PC-9 (cell line): ENCODE measurements at regions not wholly inside any gene's neighbourhood (a gene's known extent, or its start where the extent isn't known, plus 50 kb on each side); places are given as distances from the start of the nearest gene placed in this dataset.

ENCODE experiments used
- BruUV-seq: library from RNA; stranded (reverse); fragments of 400-500 nt; replicated peaks from 2 replicates; lab custom pipeline; 2021; lab: Mats Ljungman, UMichigan
- CTCF ChIA-PET: fragments of 300-600 bp; sonication (Branson Sonifier 250); formaldehyde crosslinking; loops from one replicate; lab custom pipeline; 2022; ENCODE audit warnings: antibody characterized with exemption; lab: Charles Lee
- POLR2A ChIA-PET: fragments of 300-600 bp; sonication (Branson Sonifier 250); formaldehyde crosslinking; loops from one replicate; lab custom pipeline; 2022; ENCODE audit warnings: antibody characterized with exemption; ENCODE audit not compliant: unreplicated experiment; lab: Charles Lee
- DNase-seq, 2 experiments: peaks; one replicate each; pipeline versions ENCODE4 v3.0.0 to v3.0.0-alpha.2; 2015 to 2022; ENCODE audit warnings: mixed read lengths in 1 of 2
- H2AFZ ChIP-seq: fragments of 200-600 bp; sonication (generic); 2 replicates; pipeline ENCODE4 v1.8.1; 2017; ENCODE audit warnings: antibody characterized with exemption
- H3F3A ChIP-seq: fragments of 200-600 bp; sonication (generic); 2 replicates; pipeline ENCODE4 v1.8.1; 2017; ENCODE audit warnings: antibody characterized with exemption, mild to moderate bottlenecking, low read depth; ENCODE audit not compliant: insufficient read depth
- H3K27ac ChIP-seq: fragments of 200-600 bp; sonication (generic); 2 replicates; pipeline ENCODE4 v1.6.1; 2016; ENCODE audit warnings: mixed run types
- H3K27me3 ChIP-seq: fragments of 200-600 bp; sonication (generic); 2 replicates; pipeline ENCODE4 v1.6.1; 2016; ENCODE audit warnings: low read depth, mixed run types; ENCODE audit not compliant: insufficient read depth
- H3K36me3 ChIP-seq: fragments of 200-600 bp; sonication (generic); 2 replicates; pipeline ENCODE4 v1.6.1; 2016; ENCODE audit warnings: low read depth, mixed run types
- H3K4me1 ChIP-seq: fragments of 200-600 bp; sonication (generic); replicated peaks from 2 replicates; pipeline ENCODE4 v1.6.1; 2016; ENCODE audit warnings: mixed run types; ENCODE audit not compliant: insufficient read depth
- H3K4me2 ChIP-seq: fragments of 200-600 bp; sonication (generic); 2 replicates; pipeline ENCODE4 v1.6.1; 2017; ENCODE audit warnings: mixed run types
- H3K4me3 ChIP-seq: fragments of 200-600 bp; sonication (generic); 2 replicates; pipeline ENCODE4 v1.6.1; 2016; ENCODE audit warnings: mixed run types
- H3K79me2 ChIP-seq: fragments of 200-600 bp; sonication (generic); 2 replicates; pipeline ENCODE4 v1.6.1; 2017; ENCODE audit warnings: low read depth, mixed run types
- H3K9me2 ChIP-seq: fragments of 200-600 bp; sonication (generic); 2 replicates; pipeline ENCODE4 v1.8.1; 2017; ENCODE audit warnings: mild to moderate bottlenecking; ENCODE audit not compliant: insufficient read depth
- H3K9me3 ChIP-seq: fragments of 200-600 bp; sonication (generic); 2 replicates; pipeline ENCODE4 v1.8.1; 2016; ENCODE audit warnings: low read depth; ENCODE audit not compliant: insufficient read depth
- H4K20me1 ChIP-seq: fragments of 200-600 bp; sonication (generic); 2 replicates; pipeline ENCODE4 v1.8.1; 2017; ENCODE audit not compliant: insufficient read depth
- EZH2 ChIP-seq: fragments of 200-600 bp; sonication (generic); IDR thresholded peaks from 2 replicates; pipeline ENCODE4 v1.8.0; 2017; ENCODE audit warnings: antibody characterized with exemption, low read depth
- intact Hi-C: fragments of 100-400 bp; cut with micrococcal nuclease; formaldehyde crosslinking; loops from one replicate; pipeline ENCODE4 v1.10.0; 2022; ENCODE audit not compliant: unreplicated experiment
- TF ChIP-seq, protein P1 (sequence below): fragments of 200-600 bp; sonication (generic); conservative IDR thresholded peaks from 2 replicates; pipeline ENCODE4 v1.6.1; 2017; ENCODE audit warnings: mixed run types, antibody characterized with exemption, mild to moderate bottlenecking, moderate library complexity

DNA sequence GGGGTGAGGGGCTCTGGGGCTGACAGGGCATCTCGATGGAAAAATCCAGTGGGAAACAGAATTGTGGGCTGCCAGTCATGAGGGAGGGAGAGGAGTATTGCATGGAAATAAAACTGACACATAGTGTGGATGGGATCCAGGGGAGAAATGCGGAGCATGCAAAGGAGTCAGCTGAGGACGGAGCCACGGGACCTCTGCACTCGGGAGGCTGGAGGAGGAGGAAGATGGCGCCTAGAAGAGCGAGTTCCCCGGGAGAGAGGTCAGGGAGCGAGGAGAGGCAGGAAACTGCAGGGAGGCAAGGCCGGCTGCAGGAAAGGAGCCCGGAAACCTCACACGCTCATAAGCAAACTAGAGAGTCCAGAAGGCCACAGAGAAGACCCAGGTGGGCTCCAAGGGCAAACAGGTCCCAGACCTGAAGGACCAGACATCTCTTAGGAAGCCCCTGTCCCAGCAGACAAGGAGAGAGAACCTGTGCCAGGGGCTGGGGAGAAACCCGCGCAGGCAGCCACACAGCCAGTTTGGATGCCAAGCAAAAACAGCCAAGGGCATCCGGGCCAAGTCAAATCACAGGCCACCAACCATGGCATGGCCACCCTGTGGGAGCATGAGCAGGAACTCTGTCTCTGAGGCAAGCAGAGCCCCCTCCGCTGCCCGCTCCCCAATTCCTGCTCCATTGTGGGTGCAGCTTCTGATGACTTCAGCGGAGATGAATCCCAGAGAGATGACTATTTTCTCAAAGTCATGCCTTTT is 218.8 kb upstream of the ID2 start:
- Histone ChIP-seq H3K9me2 (no peaks in the 10 kb centered on the region), H3K4me2 (no peak overlapping the region), H3K27me3 (peaks cover 98% of the 10 kb centered on the region), H3F3A (no peaks in the 10 kb centered on the region), H3K27ac (no peak overlapping the region), H4K20me1 (no peaks in the 10 kb centered on the region), H3K79me2 (no peaks in the 10 kb centered on the region), H3K4me3 (no peak overlapping the region), H3K36me3 (no peaks in the 10 kb centered on the region), H3K4me1 (no peaks in the 10 kb centered on the region), H3K9me3 (no peaks in the 10 kb centered on the region), H2AFZ (no peak overlapping the region)
- ChIA-PET CTCF (no interaction called here), POLR2A (no interaction called here)
- no peak for DNase-seq
- BruUV-seq: no TSS peak
- intact Hi-C loops: no loop called here
- TF ChIP-seq, protein P1, sequence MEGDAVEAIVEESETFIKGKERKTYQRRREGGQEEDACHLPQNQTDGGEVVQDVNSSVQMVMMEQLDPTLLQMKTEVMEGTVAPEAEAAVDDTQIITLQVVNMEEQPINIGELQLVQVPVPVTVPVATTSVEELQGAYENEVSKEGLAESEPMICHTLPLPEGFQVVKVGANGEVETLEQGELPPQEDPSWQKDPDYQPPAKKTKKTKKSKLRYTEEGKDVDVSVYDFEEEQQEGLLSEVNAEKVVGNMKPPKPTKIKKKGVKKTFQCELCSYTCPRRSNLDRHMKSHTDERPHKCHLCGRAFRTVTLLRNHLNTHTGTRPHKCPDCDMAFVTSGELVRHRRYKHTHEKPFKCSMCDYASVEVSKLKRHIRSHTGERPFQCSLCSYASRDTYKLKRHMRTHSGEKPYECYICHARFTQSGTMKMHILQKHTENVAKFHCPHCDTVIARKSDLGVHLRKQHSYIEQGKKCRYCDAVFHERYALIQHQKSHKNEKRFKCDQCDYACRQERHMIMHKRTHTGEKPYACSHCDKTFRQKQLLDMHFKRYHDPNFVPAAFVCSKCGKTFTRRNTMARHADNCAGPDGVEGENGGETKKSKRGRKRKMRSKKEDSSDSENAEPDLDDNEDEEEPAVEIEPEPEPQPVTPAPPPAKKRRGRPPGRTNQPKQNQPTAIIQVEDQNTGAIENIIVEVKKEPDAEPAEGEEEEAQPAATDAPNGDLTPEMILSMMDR: no peak
- no peak for TF ChIP-seq EZH2

DNA sequence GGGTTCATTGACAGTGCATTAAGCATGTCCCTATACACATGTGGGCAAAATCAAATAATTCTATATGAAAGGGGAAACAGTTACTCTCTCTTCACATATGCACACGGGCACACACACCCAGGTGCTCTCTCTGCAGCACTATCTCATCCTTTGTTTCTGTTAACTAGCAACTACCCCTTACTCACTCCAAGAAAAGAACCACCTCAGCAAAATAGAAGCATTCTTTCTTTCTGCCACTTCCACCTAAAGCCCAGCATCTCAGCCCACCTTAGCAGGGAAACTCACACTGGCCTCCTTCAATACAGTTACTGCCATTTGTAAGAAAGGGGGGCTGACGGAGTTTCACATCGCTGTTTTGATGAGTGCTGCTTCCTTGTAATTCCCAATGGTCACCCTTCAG is 216.3 kb upstream of the ID2 start:
- Histone ChIP-seq H3K4me3 (no peak overlapping the region), H4K20me1 (0 out of 2 replicates have a peak, but pooled peaks cover 3% of the 10 kb centered on the region), H3K9me3 (no peaks in the 10 kb centered on the region), H3K9me2 (no peaks in the 10 kb centered on the region), H3K27ac (no peak overlapping the region), H3K36me3 (no peaks in the 10 kb centered on the region), H3K27me3 (peaks cover 96% of the 10 kb centered on the region), H3F3A (no peaks in the 10 kb centered on the region), H3K79me2 (no peaks in the 10 kb centered on the region), H3K4me2 (no peak overlapping the region), H2AFZ (no peak overlapping the region), H3K4me1 (no peaks in the 10 kb centered on the region)
- CTCF ChIA-PET: no interaction called here
- POLR2A ChIA-PET: no interaction called here
- BruUV-seq: no TSS peak
- no peak for DNase-seq
- intact Hi-C loops: no loop called here
- TF ChIP-seq EZH2: no peak
- TF ChIP-seq, protein P1: no peak

DNA sequence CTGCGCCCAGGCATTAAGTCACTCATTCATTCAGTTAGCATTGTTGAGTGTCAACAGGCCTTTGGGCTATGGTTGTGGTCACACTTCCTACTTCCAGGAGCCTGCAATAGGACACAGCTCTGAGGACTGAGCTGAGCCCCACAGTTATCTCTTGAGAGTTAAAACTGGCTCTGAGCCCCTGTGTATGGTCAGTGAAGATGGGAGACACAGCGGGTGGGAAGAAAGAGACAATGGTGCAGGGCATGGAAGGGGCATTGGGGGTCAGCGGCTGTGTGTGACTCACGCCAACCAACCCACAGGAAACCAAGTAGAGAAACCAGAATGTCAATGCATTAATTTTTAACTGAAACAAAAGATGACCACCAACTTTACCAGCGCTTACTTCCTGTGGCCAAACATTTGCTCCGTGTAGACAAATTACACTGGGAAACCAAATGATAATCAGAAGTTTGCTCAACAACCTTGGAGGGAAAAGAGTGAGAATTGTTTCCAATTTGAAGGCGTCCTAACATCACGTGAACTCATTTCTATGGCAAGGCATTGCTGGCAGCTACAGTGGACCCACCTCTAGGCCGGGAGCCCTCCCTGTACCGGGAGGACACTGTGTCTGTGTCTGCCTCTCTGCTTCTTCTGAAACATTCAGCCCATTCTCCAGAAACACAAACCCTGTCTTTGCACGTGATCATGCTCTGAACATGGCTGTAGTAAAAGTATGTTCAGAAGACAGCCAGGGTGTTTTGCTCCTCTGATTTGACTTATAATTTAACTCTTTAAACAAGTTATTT is 212.0 kb upstream of the ID2 start:
- Histone ChIP-seq H3K9me3 (no peaks in the 10 kb centered on the region), H3K36me3 (no peaks in the 10 kb centered on the region), H3F3A (no peaks in the 10 kb centered on the region), H3K4me2 (no peak overlapping the region), H3K27me3 (peaks cover 95% of the 10 kb centered on the region), H4K20me1 (0 out of 2 replicates have a peak, but pooled peaks cover 3% of the 10 kb centered on the region), H3K4me1 (no peaks in the 10 kb centered on the region), H2AFZ (no peak overlapping the region), H3K79me2 (no peaks in the 10 kb centered on the region), H3K27ac (no peak overlapping the region), H3K9me2 (no peaks in the 10 kb centered on the region), H3K4me3 (no peak overlapping the region)
- TF ChIP-seq, protein P1: no peak
- no peak for TF ChIP-seq EZH2
- ChIA-PET POLR2A (no interaction called here), CTCF (no interaction called here)
- intact Hi-C loops: no loop called here
- no TSS peak for BruUV-seq
- no peak for DNase-seq
